HEK293T (cell line): ENCODE measurements at regions not wholly inside any gene's neighbourhood (a gene's known extent, or its start where the extent isn't known, plus 50 kb on each side); places are given as distances from the start of the nearest gene placed in this dataset.
"Not testable (repeated sequence)": the region's sequence is repeated elsewhere in the genome, so short reads cannot be mapped to it uniquely, and the experiment has no call there.

Source experiments
- CTCF ChIA-PET: fragments of 350-600 bp; formaldehyde crosslinking; extraction: SDS; loops from one replicate; lab custom pipeline; 2021; ENCODE audit warnings: antibody characterized with exemption, inconsistent platforms; lab: Yijun Ruan, JAX
- POLR2A ChIA-PET: fragments of 350-600 bp; formaldehyde crosslinking; extraction: SDS; loops from one replicate; lab custom pipeline; 2020; ENCODE audit warnings: antibody characterized with exemption, inconsistent platforms; lab: Yijun Ruan, JAX
- DNase-seq: peaks from one replicate; pipeline ENCODE4 v3.0.0; 2012; ENCODE audit warnings: mixed read lengths; ENCODE audit errors: extremely low spot score
- ARNT ChIP-seq: fragments of 450-650 bp; IDR thresholded peaks from 2 replicates; pipeline ENCODE4 v1.6.1; 2017; ENCODE audit warnings: mild to moderate bottlenecking
- BHLHE40 ChIP-seq: fragments of 450-650 bp; IDR thresholded peaks from 2 replicates; pipeline ENCODE4 v1.6.1; 2016; ENCODE audit warnings: mild to moderate bottlenecking, moderate library complexity, borderline replicate concordance
- CTBP1 ChIP-seq: fragments of 450-650 bp; IDR thresholded peaks from 2 replicates; pipeline ENCODE4 v1.6.1; 2016; ENCODE audit warnings: borderline replicate concordance
- ELF4 ChIP-seq: fragments of 450-650 bp; IDR thresholded peaks from 2 replicates; pipeline ENCODE4 v1.6.1; 2017; ENCODE audit warnings: antibody characterized with exemption
- FOXA1 ChIP-seq: fragments of 450-650 bp; IDR thresholded peaks from 2 replicates; pipeline ENCODE4 v1.6.1; 2016; ENCODE audit warnings: mild to moderate bottlenecking
- FOXK2 ChIP-seq: fragments of 450-650 bp; IDR thresholded peaks from 2 replicates; pipeline ENCODE4 v1.6.1; 2016; ENCODE audit warnings: mild to moderate bottlenecking
- FOXM1 ChIP-seq: fragments of 450-650 bp; IDR thresholded peaks from 2 replicates; pipeline ENCODE4 v1.6.1; 2017; ENCODE audit warnings: mild to moderate bottlenecking, borderline replicate concordance
- HDGF ChIP-seq: fragments of 450-650 bp; IDR thresholded peaks from 2 replicates; pipeline ENCODE4 v1.6.1; 2017; ENCODE audit warnings: antibody characterized with exemption, borderline replicate concordance
- L3MBTL2 ChIP-seq: fragments of 450-650 bp; conservative IDR thresholded peaks from 2 replicates; pipeline ENCODE4 v1.6.1; 2016; ENCODE audit warnings: mild to moderate bottlenecking
- LEF1 ChIP-seq: fragments of 450-650 bp; IDR thresholded peaks from 2 replicates; pipeline ENCODE4 v1.6.1; 2017; ENCODE audit warnings: mild to moderate bottlenecking, borderline replicate concordance
- NFRKB ChIP-seq: fragments of 450-650 bp; IDR thresholded peaks from 2 replicates; pipeline ENCODE4 v1.6.1; 2016; ENCODE audit warnings: mild to moderate bottlenecking, moderate library complexity
- PKNOX1 ChIP-seq: fragments of 450-650 bp; IDR thresholded peaks from 2 replicates; pipeline ENCODE4 v1.6.1; 2016
- SP1 ChIP-seq: fragments of 450-650 bp; IDR thresholded peaks from 2 replicates; pipeline ENCODE4 v1.6.1; 2017
- SUZ12 ChIP-seq: fragments of 450-650 bp; IDR thresholded peaks from 2 replicates; pipeline ENCODE4 v1.6.1; 2016; ENCODE audit warnings: mild to moderate bottlenecking
- TARDBP ChIP-seq: fragments of 450-650 bp; IDR thresholded peaks from 2 replicates; pipeline ENCODE4 v1.6.1; 2016
- ZNF384 ChIP-seq: fragments of 450-650 bp; IDR thresholded peaks from 2 replicates; pipeline ENCODE4 v1.6.1; 2016

DNA sequence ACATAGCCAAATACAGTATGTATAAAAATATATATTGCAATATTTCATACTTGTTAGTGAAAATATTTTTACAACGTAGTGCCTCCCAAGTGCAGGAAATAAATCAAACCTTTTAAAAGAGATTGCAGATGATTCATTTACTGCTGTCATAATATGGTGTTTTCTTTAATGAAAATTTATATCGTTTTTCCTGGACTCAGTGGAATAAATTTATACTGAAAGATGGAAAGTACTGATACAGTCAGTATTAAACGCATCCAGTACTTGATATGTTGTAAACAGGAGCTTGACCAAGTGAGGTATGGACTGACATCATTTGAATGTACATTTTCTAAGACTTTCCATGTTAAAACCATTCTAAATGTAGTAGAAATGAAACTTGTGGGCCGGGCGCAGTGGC, 143.4 kb upstream of the ZNF608 start:
- ChIA-PET CTCF (interaction anchor here (0.5 kb wide), 1 partner anchor 358 kb away, joined by 3 read pairs; no protein-coding TSS in a partner anchor), POLR2A (interaction anchor here (1.1 to 1.2 kb wide), 2 partner anchors 17 to 141 kb away, joined by 3 to 4 read pairs; no protein-coding TSS in a partner anchor)
- no peak for DNase-seq
- TF ChIP-seq NFRKB (no peak), LEF1 (no peak), ELF4 (no peak), L3MBTL2 (no peak), CTBP1 (no peak), SP1 (no peak), SUZ12 (no peak), TARDBP (no peak), HDGF (no peak), ZNF384 (no peak), BHLHE40 (no peak), ARNT (no peak)

DNA sequence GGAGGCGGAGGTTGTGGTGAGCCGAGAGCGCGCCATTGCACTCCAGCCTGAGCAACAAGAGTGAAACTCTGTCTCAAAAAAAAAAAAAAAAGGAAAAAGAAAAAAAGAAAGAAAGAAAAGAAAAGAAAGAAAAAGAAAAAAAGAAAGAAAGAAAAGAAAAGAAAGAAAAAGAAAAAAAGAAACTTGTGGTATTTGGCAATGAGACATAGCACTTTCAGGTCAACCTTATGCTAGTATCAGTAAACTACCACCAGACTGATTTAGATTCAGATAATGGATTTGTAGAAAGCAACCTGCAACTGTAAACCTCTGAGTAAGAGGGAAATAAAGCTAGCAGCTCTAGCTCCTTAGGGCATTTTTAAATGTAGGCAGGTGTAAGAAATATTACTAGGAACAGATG, 144.0 kb upstream of the ZNF608 start:
- DNase-seq, CTCF ChIA-PET: not testable (repeated sequence)
- POLR2A ChIA-PET: interaction anchor here (1.2 kb wide), 1 partner anchor 142 kb away, joined by 4 read pairs; no protein-coding TSS in a partner anchor

DNA sequence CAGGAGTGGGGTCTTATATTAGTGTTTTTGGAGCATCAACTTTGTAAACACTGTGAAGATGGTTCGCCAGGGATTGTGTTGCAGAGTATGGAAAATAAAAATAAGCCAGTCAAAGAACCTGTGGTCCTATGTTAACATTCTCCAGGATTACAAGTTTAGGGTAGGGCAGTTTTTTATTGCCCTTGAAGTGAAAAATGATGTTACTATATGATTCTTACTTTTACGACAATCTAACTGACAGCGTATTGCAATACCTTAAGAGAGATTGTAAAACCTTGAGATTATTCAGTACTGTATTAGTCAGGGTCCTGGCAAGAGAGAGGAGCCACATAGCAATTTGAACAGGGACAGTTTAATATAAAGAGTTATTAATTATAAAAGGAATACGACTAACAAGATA, 144.7 kb upstream of the ZNF608 start:
- DNase-seq: no peak
- POLR2A ChIA-PET: interaction anchor here (1.2 kb wide), 1 partner anchor 143 kb away, joined by 4 read pairs; no protein-coding TSS in a partner anchor
- TF ChIP-seq ZNF384 (no peak), PKNOX1 (peak; percentile 45; the same call in 1 of the 2 replicates), TARDBP (no peak)
- CTCF ChIA-PET: no interaction called here

DNA sequence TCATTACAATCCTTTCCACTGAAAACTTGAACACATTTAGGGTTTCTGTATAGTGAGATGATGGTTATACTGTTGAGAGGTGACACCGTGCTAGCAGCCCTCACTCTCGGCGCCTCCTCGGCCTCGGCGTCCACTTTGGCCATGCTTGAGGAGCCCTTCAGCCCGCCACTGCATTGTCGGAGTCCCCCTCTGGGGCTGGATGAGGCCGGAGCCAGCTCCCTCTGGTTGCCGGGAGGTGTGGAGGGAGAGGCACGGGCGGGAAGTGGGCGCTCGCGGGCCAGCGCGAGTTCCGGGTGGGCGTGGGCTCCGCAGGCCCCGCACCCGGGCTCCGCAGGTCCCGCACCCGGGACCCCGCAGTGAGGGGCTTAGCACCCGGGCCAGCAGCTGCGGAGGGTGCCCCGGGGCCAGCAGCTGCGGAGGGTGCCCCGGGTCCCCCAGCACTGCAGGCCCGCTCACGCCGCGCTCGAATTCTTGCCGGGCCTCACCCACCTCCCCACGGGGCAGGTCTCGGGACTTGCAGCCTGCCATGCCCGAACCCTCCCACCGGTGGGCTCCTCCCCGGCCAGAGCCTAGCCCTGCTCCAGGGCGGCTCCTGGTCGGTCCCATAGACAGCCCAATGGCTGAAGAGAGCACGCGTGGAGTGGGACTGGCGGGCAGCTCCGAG, 145.9 kb upstream of the ZNF608 start:
- CTCF ChIA-PET: no interaction called here

DNA sequence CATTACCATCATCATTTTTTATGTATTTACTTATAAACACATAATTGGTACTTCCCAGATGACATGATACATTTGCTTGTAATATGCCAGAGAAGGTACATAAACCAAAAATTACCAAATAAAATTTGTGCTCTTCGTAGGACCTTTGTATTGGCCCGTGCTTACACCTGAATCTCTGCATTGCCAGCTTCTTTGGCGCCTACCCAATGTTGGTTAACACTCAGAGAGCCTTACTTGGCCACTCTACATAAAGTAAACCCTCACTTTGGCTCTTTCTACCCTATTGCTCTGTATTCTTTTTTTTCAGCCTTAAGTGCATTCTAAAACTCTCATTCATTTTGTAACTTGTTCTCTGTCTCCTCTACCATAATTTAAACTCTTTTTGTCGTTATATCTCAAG, 148.1 kb upstream of the ZNF608 start:
- CTCF ChIA-PET: interaction anchor here (0.7 kb wide), 1 partner anchor 13 kb away, joined by 3 read pairs; no protein-coding TSS in a partner anchor
- DNase-seq: no peak
- TF ChIP-seq L3MBTL2: no peak
- no peak for TF ChIP-seq FOXA1
- TF ChIP-seq TARDBP: no peak
- no peak for TF ChIP-seq NFRKB
- TF ChIP-seq ARNT: no peak
- no peak for TF ChIP-seq ELF4
- TF ChIP-seq FOXM1: no peak
- TF ChIP-seq FOXK2: no peak
- no peak for TF ChIP-seq HDGF
- TF ChIP-seq BHLHE40: no peak
- TF ChIP-seq ZNF384: no peak
- no peak for TF ChIP-seq SP1
- no peak for TF ChIP-seq SUZ12
- TF ChIP-seq LEF1: no peak
- no peak for TF ChIP-seq CTBP1
- no peak for TF ChIP-seq PKNOX1
- POLR2A ChIA-PET: no interaction called here

More for the DNA sequence above, 145.9 kb upstream of the ZNF608 start:
- POLR2A ChIA-PET: no interaction called here
- DNase-seq: no peak
- TF ChIP-seq FOXK2 (no peak), HDGF (no peak), L3MBTL2 (no peak), ZNF384 (no peak), BHLHE40 (no peak), CTBP1 (no peak), ELF4 (no peak), ARNT (no peak)

DNA sequence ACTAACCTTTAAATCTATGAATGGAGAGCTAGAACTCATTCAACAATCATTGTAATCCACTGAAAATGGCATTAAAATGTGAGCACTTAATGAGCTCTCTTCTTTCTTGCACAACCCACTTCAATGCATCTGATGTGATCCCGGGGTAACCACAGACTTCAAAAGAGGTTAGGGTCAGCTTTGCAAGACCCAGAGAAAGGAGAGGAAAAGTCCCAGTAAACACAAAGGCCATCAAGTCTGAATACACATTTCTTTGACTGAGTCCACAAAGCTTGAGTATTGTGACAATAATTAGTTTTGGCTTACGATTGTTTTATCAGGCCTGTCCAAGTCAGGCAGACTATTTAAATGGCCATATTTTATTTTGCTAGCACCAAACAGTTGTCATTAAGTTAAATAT, 148.8 kb upstream of the ZNF608 start:
- CTCF ChIA-PET: no interaction called here
- TF ChIP-seq HDGF (no peak), SP1 (no peak), ZNF384 (no peak), TARDBP (no peak), L3MBTL2 (no peak)

DNA sequence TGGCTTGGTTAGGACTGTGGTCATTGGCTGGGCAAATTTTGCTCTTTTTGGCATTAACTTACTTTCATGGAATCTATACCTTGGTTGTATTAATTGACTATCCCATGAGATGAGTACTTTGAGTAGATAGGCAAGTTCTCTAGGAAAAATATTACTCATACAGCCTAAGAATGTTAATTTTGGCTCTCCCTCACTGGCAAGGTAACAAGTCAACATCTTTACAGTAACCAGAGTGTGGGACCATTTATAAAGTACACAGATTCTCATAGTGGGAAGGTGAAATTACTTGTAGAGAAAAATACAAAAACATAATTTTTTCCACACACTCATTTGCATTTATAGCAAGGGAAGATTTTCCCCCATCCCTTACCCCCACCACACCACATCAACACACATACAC, 154.6 kb upstream of the ZNF608 start:
- TF ChIP-seq ARNT (no peak), BHLHE40 (no peak), ZNF384 (no peak), SP1 (no peak), SUZ12 (no peak), ELF4 (no peak), CTBP1 (no peak), LEF1 (no peak), FOXM1 (no peak), TARDBP (no peak), HDGF (no peak), FOXK2 (no peak), NFRKB (no peak), PKNOX1 (no peak)
- CTCF ChIA-PET: no interaction called here
- POLR2A ChIA-PET: no interaction called here
- DNase-seq: no peak

More for the DNA sequence above, 148.8 kb upstream of the ZNF608 start:
- POLR2A ChIA-PET: no interaction called here
- no peak for DNase-seq
